ENCODE measurements at regions not wholly inside any gene's neighbourhood (a gene's known extent, or its start where the extent isn't known, plus 50 kb on each side); places are given as distances from the start of the nearest gene placed in this dataset.
A peak's percentile ranks its signal among the peaks of the same experiment; 100 is the strongest.

GRCh38 chr5:74332006-74332405 is 308.5 kb downstream of the ENC1 start:
- H3K4me1 Mint-ChIP-seq (ENCODE audit: unreplicated experiment): peaks cover 37% of the 10 kb centered on the region
- H3K36me3 Mint-ChIP-seq: no peaks in the 10 kb centered on the region
- H3K27me3 Mint-ChIP-seq: no peaks in the 10 kb centered on the region
- no peak overlapping the region for H3K27ac Mint-ChIP-seq
- DNase-seq (ENCODE audit: extremely low spot score, unreplicated experiment): no peak
- H3K4me3 Mint-ChIP-seq: no peak overlapping the region
- no peak for TF ChIP-seq CTCF (conservative IDR thresholded peaks at IDR 0.05)
- H3K9me3 Mint-ChIP-seq: peaks cover 4% of the 10 kb centered on the region

- Mint-ChIP-seq H3K27ac (peak overlapping the region; percentile 15), H3K36me3 (no peaks in the 10 kb centered on the region), H3K9me3 (peaks cover 4% of the 10 kb centered on the region), H3K4me3 (no peak overlapping the region), H3K27me3 (no peaks in the 10 kb centered on the region), H3K4me1 (ENCODE audit: unreplicated experiment) (peaks cover 32% of the 10 kb centered on the region)
- DNase-seq (ENCODE audit: extremely low spot score, unreplicated experiment): no peak
- TF ChIP-seq CTCF (conservative IDR thresholded peaks at IDR 0.05): no peak
These were observed 312.3 kb downstream of the ENC1 start for GRCh38 chr5:74328221-74328630.

- H3K4me1 Mint-ChIP-seq (ENCODE audit: unreplicated experiment): peaks cover 27% of the 10 kb centered on the region
- DNase-seq (ENCODE audit: extremely low spot score, unreplicated experiment): no peak
- no peak for TF ChIP-seq CTCF (conservative IDR thresholded peaks at IDR 0.05)
- no peaks in the 10 kb centered on the region for H3K36me3 Mint-ChIP-seq
- peak overlapping the region; percentile 88 for H3K27ac Mint-ChIP-seq
- no peaks in the 10 kb centered on the region for H3K27me3 Mint-ChIP-seq
- peak overlapping the region; percentile 59 for H3K4me3 Mint-ChIP-seq
- H3K9me3 Mint-ChIP-seq: peaks cover 4% of the 10 kb centered on the region
These were observed 313.2 kb downstream of the ENC1 start for GRCh38 chr5:74327339-74327685.

- Mint-ChIP-seq H3K36me3 (no peaks in the 10 kb centered on the region), H3K9me3 (peaks cover 4% of the 10 kb centered on the region), H3K4me1 (ENCODE audit: unreplicated experiment) (peaks cover 26% of the 10 kb centered on the region), H3K4me3 (peak overlapping the region; percentile 59), H3K27me3 (no peaks in the 10 kb centered on the region), H3K27ac (peak overlapping the region; percentile 88)
- TF ChIP-seq CTCF (conservative IDR thresholded peaks at IDR 0.05): no peak
- no peak for DNase-seq (ENCODE audit: extremely low spot score, unreplicated experiment)
These were observed 313.8 kb downstream of the ENC1 start for GRCh38 chr5:74326571-74327338.

GRCh38 chr5:74325866-74326265 is 314.7 kb downstream of the ENC1 start:
- H3K27me3 Mint-ChIP-seq: no peaks in the 10 kb centered on the region
- H3K27ac Mint-ChIP-seq: no peak overlapping the region
- no peak overlapping the region for H3K4me3 Mint-ChIP-seq
- TF ChIP-seq CTCF (conservative IDR thresholded peaks at IDR 0.05): no peak
- peaks cover 23% of the 10 kb centered on the region for H3K4me1 Mint-ChIP-seq (ENCODE audit: unreplicated experiment)
- no peaks in the 10 kb centered on the region for H3K36me3 Mint-ChIP-seq
- no peak for DNase-seq (ENCODE audit: extremely low spot score, unreplicated experiment)
- peaks cover 4% of the 10 kb centered on the region for H3K9me3 Mint-ChIP-seq

All from type B pancreatic cell (in vitro differentiated cells).